SU-DHL-6 (cell line): ENCODE measurements at regions not wholly inside any gene's neighbourhood (a gene's known extent, or its start where the extent isn't known, plus 50 kb on each side); places are given as distances from the start of the nearest gene placed in this dataset.

Experiments used
- CTCF ChIP-seq: fragments of 200-600 bp; sonication (generic); IDR thresholded peaks from one replicate; pipeline ENCODE4 v1.5.1; 2017; ENCODE audit warnings: antibody characterized with exemption, mild to moderate bottlenecking, low read length, moderate library complexity; ENCODE audit not compliant: insufficient read depth, poor library complexity, severe bottlenecking
- EZH2phosphoT487 ChIP-seq: fragments of 200-600 bp; sonication (generic), shearing (Covaris generic); conservative IDR thresholded peaks from 2 replicates; pipeline ENCODE4 v1.6.1; 2018; ENCODE audit warnings: mild to moderate bottlenecking, antibody characterized with exemption, low read length, moderate library complexity, mixed read lengths

- TF ChIP-seq CTCF: no peak
- no peak for TF ChIP-seq EZH2phosphoT487
Observed at GRCh38 chr1:29653034-29653810, 416.9 kb downstream of the PTPRU start.
